Gastroesophageal sphincter (tissue), 4 donors: ENCODE measurements at regions not wholly inside any gene's neighbourhood (a gene's known extent, or its start where the extent isn't known, plus 50 kb on each side); places are given as distances from the start of the nearest gene placed in this dataset.

Experiments used
- ATAC-seq: fragments of 150-250 bp; one replicate; pipeline ENCODE4 v1.9.1; 2016; ENCODE audit warnings: mild to moderate bottlenecking, moderate library complexity
- H3K27ac ChIP-seq, 4 donors: fragments of 200-600 bp; sonication (generic) in 3 of 4; 1 replicate in 3 of 4; 2 replicates in 1 of 4; pipeline ENCODE4 v1.5.1; 2016 to 2019
- H3K27me3 ChIP-seq: fragments of 200-600 bp; sonication (generic); one replicate; pipeline ENCODE4 v1.5.1; 2019
- H3K36me3 ChIP-seq, 2 donors: fragments of 200-600 bp; sonication (generic); one replicate each; pipeline ENCODE4 v1.5.1; 2019; ENCODE audit warnings: control low read depth in 1 of 2
- H3K4me1 ChIP-seq, 3 donors: fragments of 200-600 bp; sonication (generic); 1 replicate in 2 of 3; 2 replicates in 1 of 3; pipeline ENCODE4 v1.5.1; 2016 to 2019; ENCODE audit warnings: control low read depth in 2 of 3
- H3K4me3 ChIP-seq, 2 donors: fragments of 200-600 bp; sonication (generic); one replicate each; pipeline ENCODE4 v1.5.1; 2019; ENCODE audit warnings: mild to moderate bottlenecking in 1 of 2, moderate library complexity in 1 of 2
- H3K9me3 ChIP-seq, 3 donors: fragments of 200-600 bp; sonication (generic); one replicate each; pipeline ENCODE4 v1.5.1; 2017 to 2019; ENCODE audit warnings: control low read depth in 2 of 3
- CTCF ChIP-seq, 4 experiments: fragments of 200-600 bp in 2 of 4; fragments of 450-650 bp in 2 of 4; sonication (generic) in 1 of 4; IDR thresholded peaks; one replicate each; pipeline ENCODE4 v1.5.1; 2017 to 2019; ENCODE audit warnings: antibody characterized with exemption in 4 of 4, mild to moderate bottlenecking in 2 of 4, moderate library complexity in 2 of 4
- EP300 ChIP-seq: sonication (generic); formaldehyde crosslinking; IDR thresholded peaks from one replicate; pipeline ENCODE4 v1.6.1; 2017; ENCODE audit warnings: antibody characterized with exemption, mild to moderate bottlenecking
- POLR2A ChIP-seq, 2 donors: fragments of 450-650 bp; IDR thresholded peaks; one replicate each; pipeline ENCODE4 v1.6.1; 2017; ENCODE audit warnings: antibody characterized with exemption in 2 of 2, mild to moderate bottlenecking in 2 of 2, moderate library complexity in 1 of 2
- POLR2AphosphoS5 ChIP-seq: sonication (generic); formaldehyde crosslinking; IDR thresholded peaks from one replicate; pipeline ENCODE4 v1.6.1; 2017; ENCODE audit warnings: antibody characterized with exemption
- WGBS, 2 donors: methylation state at CpG; one replicate each; pipeline ENCODE4 v1.1.5; 2018; ENCODE audit warnings: low coverage in 1 of 2; 5-methylcytosine and 5-hydroxymethylcytosine counted together

DNA sequence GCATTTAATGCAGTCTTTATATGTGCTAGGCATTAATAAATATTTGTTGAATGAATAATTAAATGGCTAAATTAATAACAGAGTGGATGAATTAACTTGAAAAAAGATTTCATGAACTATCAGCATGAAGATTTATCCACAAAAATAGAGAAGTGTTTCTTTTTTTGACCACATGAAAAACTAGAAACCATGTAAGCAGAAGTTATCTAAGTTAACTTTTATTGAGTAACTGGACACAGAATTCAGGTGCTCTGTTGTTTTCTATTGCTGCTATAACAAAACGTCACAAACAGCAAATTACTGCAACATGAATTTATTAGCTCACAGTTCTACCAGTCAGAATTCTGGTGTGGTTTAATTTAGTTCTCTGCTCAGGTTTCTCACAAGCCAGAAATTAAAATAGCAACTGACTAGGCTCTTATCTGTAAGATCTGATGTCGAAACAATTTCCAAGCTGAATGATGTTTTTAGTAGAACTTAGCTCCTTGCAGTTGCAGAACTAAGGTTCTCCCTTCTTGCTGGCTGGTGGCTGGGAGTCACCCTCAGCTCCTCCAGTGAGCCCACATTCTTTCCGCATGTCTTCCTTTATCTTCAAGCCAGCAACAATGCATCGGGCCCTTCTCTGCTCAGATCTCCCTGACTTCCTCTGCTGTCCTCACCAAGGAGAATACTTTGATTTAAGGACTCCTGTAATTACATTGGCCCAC is 810.2 kb upstream of the ALCAM start:
- no peak for TF ChIP-seq POLR2AphosphoS5
- no peak for TF ChIP-seq POLR2A (IDR thresholded peaks at IDR 0.05)
- 59 to 72% methylated on average over 3 to 4 of the region's 4 CpGs for WGBS, 2 donors
- Histone ChIP-seq H3K27ac (no peak overlapping the region), H3K4me1 (no peaks in the 10 kb centered on the region), H3K27me3 (no peaks in the 10 kb centered on the region), H3K9me3 (no peaks in the 10 kb centered on the region), H3K36me3 (no peaks in the 10 kb centered on the region), H3K4me3 (no peak overlapping the region)
- ATAC-seq = no peak

DNA sequence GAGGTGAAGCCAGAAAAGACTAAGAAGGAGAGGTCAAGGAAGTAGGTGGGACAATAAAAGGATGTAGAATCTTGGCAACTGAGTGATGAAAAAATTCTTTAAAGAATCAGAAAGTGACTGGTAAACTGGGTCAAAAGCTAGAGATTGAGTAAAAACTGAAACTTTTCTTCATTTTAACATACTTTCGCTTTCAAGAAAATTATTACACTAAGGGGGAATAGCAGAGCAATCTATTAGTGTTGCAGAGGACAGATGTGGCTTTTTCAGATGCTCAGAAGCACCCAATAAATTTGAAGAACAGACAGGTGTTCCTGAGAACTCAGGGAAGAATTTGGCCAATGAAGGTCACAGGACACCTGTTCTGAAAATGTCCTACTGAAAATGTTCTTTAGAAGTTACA is 805.4 kb upstream of the ALCAM start:
- no peaks in the 10 kb centered on the region for H3K27me3 ChIP-seq
- H3K4me1 ChIP-seq = no peaks in the 10 kb centered on the region
- ATAC-seq = no peak
- no peak overlapping the region for H3K4me3 ChIP-seq
- H3K9me3 ChIP-seq = no peaks in the 10 kb centered on the region
- H3K27ac ChIP-seq = no peak overlapping the region
- TF ChIP-seq CTCF (IDR thresholded peaks at IDR 0.05) (no peak), POLR2A (IDR thresholded peaks at IDR 0.05) (no peak), POLR2AphosphoS5 (no peak), EP300 (no peak)
- WGBS, 2 donors = 91 to 100% methylated on average over 1 of the region's 1 CpG
- no peaks in the 10 kb centered on the region for H3K36me3 ChIP-seq

- Histone ChIP-seq H3K27me3 (no peaks in the 10 kb centered on the region), H3K36me3 (no peaks in the 10 kb centered on the region), H3K9me3 (no peaks in the 10 kb centered on the region), H3K4me3 (no peak overlapping the region), H3K27ac (no peak overlapping the region), H3K4me1 (no peaks in the 10 kb centered on the region)
- no peak for TF ChIP-seq EP300
- TF ChIP-seq POLR2A (IDR thresholded peaks at IDR 0.05) = no peak
- TF ChIP-seq CTCF (IDR thresholded peaks at IDR 0.05) = peak in 3 of 4 experiments; percentile 45 to 65 (median 46)
- WGBS, 2 donors = 53 to 59% methylated on average over 6 of the region's 6 CpGs
- no peak for ATAC-seq
Observed at GRCh38 chr3:104564045-104564643, 802.6 kb upstream of the ALCAM start.

DNA sequence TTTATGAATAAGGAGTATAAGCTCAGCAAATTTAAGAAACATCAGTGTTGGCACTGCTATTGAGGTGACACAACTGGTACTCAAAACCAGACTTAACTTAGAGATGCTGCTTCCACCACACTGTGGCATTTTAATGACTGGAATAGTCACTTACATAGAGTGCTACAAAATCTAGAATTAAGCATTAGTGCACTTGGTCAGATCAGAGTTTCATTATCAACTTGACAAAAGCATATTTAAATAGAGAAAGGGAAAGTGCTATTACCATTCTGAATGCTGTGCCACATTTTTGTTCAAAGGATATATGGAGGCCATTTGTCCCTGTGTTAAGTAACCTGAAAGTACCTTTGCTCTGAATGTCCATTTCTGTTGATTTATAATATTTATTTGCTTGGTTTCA is 800.7 kb upstream of the ALCAM start:
- no peak for ATAC-seq
- no peak for TF ChIP-seq POLR2A (IDR thresholded peaks at IDR 0.05)
- no peak for TF ChIP-seq CTCF (IDR thresholded peaks at IDR 0.05)
- no peak for TF ChIP-seq EP300
- TF ChIP-seq POLR2AphosphoS5 = no peak
- H3K27ac ChIP-seq = no peak overlapping the region

DNA sequence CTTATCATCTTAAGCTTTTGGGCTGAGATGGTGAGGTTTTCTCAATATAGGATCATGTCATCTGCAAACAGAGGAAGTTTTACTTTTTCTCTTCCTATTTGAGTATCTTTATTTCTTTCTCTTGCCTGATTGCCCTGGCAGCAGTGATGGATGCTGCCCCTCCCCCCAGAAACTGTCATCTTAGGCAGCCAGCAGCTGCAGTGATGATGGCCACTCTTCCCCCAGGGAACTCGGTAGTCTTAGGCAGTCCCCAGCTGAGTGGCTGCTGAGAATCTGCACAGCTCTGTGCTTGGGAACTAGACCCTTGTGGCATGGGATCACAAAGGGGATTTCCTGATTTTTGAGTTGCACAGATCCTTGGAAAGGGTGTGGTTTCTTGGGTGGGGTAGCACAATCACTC is 791.1 kb upstream of the ALCAM start:
- H3K36me3 ChIP-seq = no peaks in the 10 kb centered on the region
- H3K4me1 ChIP-seq = no peaks in the 10 kb centered on the region
- no peak overlapping the region for H3K27ac ChIP-seq
- WGBS, 2 donors = no CpG with 5 or more reads among the region's 1 CpG
- ATAC-seq = no peak
- H3K9me3 ChIP-seq = peaks cover 0 to 37% (median 0%) of the 10 kb centered on the region in 3 donors
- H3K4me3 ChIP-seq = no peak overlapping the region
- TF ChIP-seq CTCF (IDR thresholded peaks at IDR 0.05) (no peak), EP300 (no peak), POLR2AphosphoS5 (no peak), POLR2A (IDR thresholded peaks at IDR 0.05) (no peak)
- no peaks in the 10 kb centered on the region for H3K27me3 ChIP-seq

More for the DNA sequence above, 800.7 kb upstream of the ALCAM start:
- Histone ChIP-seq H3K27me3 (no peaks in the 10 kb centered on the region), H3K36me3 (no peaks in the 10 kb centered on the region), H3K4me1 (no peaks in the 10 kb centered on the region), H3K9me3 (no peaks in the 10 kb centered on the region), H3K4me3 (no peak overlapping the region)
